Activated B cell treated with CpG ODN at 0.5 μM for 24 hours (primary cell): ENCODE measurements at regions not wholly inside any gene's neighbourhood (a gene's known extent, or its start where the extent isn't known, plus 50 kb on each side); places are given as distances from the start of the nearest gene placed in this dataset.

ENCODE experiments used
- ATAC-seq: fragments of 200-7000 bp; cut with Tn5 transposase; one replicate; pipeline ENCODE4 v1.10.0; 2021; ENCODE audit warnings: low read depth, mild to moderate bottlenecking, moderate library complexity
- CTCF ChIA-PET: fragments of 350-600 bp; sonication (Branson Sonifier 250); formaldehyde crosslinking; loops from one replicate; lab custom pipeline; 2021; ENCODE audit warnings: antibody characterized with exemption; lab: Charles Lee
- POLR2A ChIA-PET: fragments of 350-600 bp; sonication (Branson Sonifier 250); formaldehyde crosslinking; loops from one replicate; lab custom pipeline; 2021; ENCODE audit warnings: antibody characterized with exemption; lab: Charles Lee
- DNase-seq: peaks from one replicate; pipeline ENCODE4 v3.0.0; 2022
- H3K27ac Mint-ChIP-seq: one replicate; pipeline ENCODE4 v1.8.0; 2020; ENCODE audit warnings: mixed read lengths
- H3K27me3 Mint-ChIP-seq: one replicate; pipeline ENCODE4 v1.8.0; 2021; ENCODE audit warnings: mixed read lengths
- H3K36me3 Mint-ChIP-seq: one replicate; pipeline ENCODE4 v1.8.0; 2021; ENCODE audit warnings: low read depth, mixed read lengths
- H3K4me1 Mint-ChIP-seq: one replicate; pipeline ENCODE4 v1.8.0; 2021; ENCODE audit warnings: mixed read lengths
- H3K4me3 Mint-ChIP-seq: one replicate; pipeline ENCODE4 v1.8.0; 2020; ENCODE audit warnings: mild to moderate bottlenecking, mixed read lengths
- H3K9me3 Mint-ChIP-seq: one replicate; pipeline ENCODE4 v1.8.0; 2020; ENCODE audit warnings: mixed read lengths
- intact Hi-C: fragments of 100-400 bp; cut with micrococcal nuclease; formaldehyde crosslinking; loops from one replicate; pipeline ENCODE4 v1.15.1; 2024
- TF ChIP-seq, protein P1 (sequence below): fragments of 200-600 bp; IDR thresholded peaks from one replicate; pipeline ENCODE4 v1.8.0; 2022; ENCODE audit warnings: antibody characterized with exemption, mild to moderate bottlenecking

- TF ChIP-seq, protein P1, sequence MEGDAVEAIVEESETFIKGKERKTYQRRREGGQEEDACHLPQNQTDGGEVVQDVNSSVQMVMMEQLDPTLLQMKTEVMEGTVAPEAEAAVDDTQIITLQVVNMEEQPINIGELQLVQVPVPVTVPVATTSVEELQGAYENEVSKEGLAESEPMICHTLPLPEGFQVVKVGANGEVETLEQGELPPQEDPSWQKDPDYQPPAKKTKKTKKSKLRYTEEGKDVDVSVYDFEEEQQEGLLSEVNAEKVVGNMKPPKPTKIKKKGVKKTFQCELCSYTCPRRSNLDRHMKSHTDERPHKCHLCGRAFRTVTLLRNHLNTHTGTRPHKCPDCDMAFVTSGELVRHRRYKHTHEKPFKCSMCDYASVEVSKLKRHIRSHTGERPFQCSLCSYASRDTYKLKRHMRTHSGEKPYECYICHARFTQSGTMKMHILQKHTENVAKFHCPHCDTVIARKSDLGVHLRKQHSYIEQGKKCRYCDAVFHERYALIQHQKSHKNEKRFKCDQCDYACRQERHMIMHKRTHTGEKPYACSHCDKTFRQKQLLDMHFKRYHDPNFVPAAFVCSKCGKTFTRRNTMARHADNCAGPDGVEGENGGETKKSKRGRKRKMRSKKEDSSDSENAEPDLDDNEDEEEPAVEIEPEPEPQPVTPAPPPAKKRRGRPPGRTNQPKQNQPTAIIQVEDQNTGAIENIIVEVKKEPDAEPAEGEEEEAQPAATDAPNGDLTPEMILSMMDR = no peak
- POLR2A ChIA-PET = no interaction called here
- ATAC-seq (no peak), DNase-seq (no peak)
- Mint-ChIP-seq H3K27ac (no peak overlapping the region), H3K9me3 (no peaks in the 10 kb centered on the region), H3K36me3 (no peaks in the 10 kb centered on the region), H3K27me3 (peaks cover 2% of the 10 kb centered on the region), H3K4me3 (no peak overlapping the region), H3K4me1 (no peaks in the 10 kb centered on the region)
- intact Hi-C loops = no loop called here
- CTCF ChIA-PET = no interaction called here
Observed at GRCh38 chr6:170186006-170186935, 104.6 kb downstream of the DLL1 start.

DNA sequence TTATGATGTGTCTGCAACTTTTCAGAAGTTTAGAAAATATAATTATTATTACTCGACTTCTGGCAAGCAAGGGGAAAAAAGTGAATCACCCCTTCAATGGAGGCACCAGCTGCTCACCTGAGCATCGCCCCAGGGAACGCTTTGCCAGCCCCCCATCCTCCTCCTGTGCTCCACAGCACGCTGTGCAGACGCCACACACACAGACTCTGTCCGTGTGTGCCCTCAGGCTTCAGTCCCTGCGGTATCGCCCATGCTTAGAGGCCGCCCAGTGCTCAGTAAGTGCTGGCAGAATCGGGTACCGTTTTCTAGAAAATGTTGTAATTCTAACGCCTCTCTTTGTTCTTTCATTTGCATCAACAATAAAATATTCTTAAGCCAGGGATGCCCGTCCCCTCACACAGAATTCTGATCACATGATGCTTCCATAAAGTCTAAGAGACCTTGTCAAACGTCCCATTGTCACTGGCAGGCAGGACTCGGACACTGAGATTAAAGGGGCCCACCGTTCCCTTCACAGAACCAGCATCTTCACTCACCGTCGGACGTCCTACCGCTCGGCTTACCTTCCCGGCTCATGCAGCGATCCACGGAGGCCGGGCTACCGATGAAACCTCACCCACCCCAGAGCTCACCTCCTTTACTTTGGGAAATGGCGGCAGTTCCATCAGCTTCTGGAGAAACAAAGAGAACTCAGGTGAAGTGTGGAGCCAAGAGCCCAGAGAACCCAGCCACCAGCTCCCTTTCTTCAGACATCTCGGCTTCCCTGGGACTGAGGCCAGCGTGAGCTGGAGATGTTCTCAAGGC lies 105.5 kb downstream of the DLL1 start:
- H3K4me1 Mint-ChIP-seq = no peaks in the 10 kb centered on the region
- ChIA-PET POLR2A (no interaction called here), CTCF (no interaction called here)
- H3K4me3 Mint-ChIP-seq = no peak overlapping the region
- no peak for ATAC-seq
- H3K27ac Mint-ChIP-seq = no peak overlapping the region
- no peaks in the 10 kb centered on the region for H3K36me3 Mint-ChIP-seq
- intact Hi-C loops = no loop called here
- H3K9me3 Mint-ChIP-seq = no peaks in the 10 kb centered on the region
- peaks cover 2% of the 10 kb centered on the region for H3K27me3 Mint-ChIP-seq
- TF ChIP-seq, protein P1 = no peak
- no peak for DNase-seq

DNA sequence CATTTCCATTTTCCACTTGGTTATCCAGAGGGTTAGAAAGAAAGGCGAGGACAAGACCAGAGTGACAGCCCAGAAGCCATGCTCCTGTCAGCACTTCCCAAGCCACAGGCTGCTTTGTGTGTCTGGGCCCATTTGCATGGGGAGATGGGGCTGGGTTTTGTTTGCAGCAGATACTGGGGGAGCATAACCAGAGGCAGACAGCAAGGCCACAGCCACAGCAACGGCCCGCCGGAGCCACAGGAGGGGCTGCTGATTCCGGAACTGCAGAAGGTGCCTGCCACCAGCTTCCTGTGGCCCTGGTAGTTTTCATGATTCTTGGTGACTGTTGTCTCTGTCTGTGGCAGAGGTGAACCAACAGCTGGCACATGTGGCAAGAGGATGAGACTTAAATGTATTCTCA lies 106.6 kb downstream of the DLL1 start:
- ATAC-seq (no peak), DNase-seq (no peak)
- CTCF ChIA-PET = no interaction called here
- Mint-ChIP-seq H3K27ac (no peak overlapping the region), H3K36me3 (no peaks in the 10 kb centered on the region), H3K27me3 (no peaks in the 10 kb centered on the region), H3K9me3 (no peaks in the 10 kb centered on the region), H3K4me3 (no peak overlapping the region), H3K4me1 (no peaks in the 10 kb centered on the region)
- TF ChIP-seq, protein P1 = no peak
- intact Hi-C loops = no loop called here
- POLR2A ChIA-PET = no interaction called here

- Mint-ChIP-seq H3K9me3 (no peaks in the 10 kb centered on the region), H3K36me3 (no peaks in the 10 kb centered on the region), H3K4me1 (no peaks in the 10 kb centered on the region), H3K4me3 (no peak overlapping the region), H3K27me3 (no peaks in the 10 kb centered on the region), H3K27ac (no peak overlapping the region)
- DNase-seq = no peak
- POLR2A ChIA-PET = no interaction called here
- CTCF ChIA-PET = no interaction called here
- intact Hi-C loops = no loop called here
- ATAC-seq = no peak
- TF ChIP-seq, protein P1 = no peak
Observed at GRCh38 chr6:170183521-170183920, 107.4 kb downstream of the DLL1 start.

GRCh38 chr6:170182781-170183120 lies 108.1 kb downstream of the DLL1 start:
- ATAC-seq (no peak), DNase-seq (no peak)
- H3K27me3 Mint-ChIP-seq = no peaks in the 10 kb centered on the region
- ChIA-PET POLR2A (no interaction called here), CTCF (no interaction called here)
- H3K4me1 Mint-ChIP-seq = no peaks in the 10 kb centered on the region
- TF ChIP-seq, protein P1 = no peak
- no peaks in the 10 kb centered on the region for H3K36me3 Mint-ChIP-seq
- no peak overlapping the region for H3K27ac Mint-ChIP-seq
- H3K4me3 Mint-ChIP-seq = no peak overlapping the region
- intact Hi-C loops = no loop called here
- H3K9me3 Mint-ChIP-seq = no peaks in the 10 kb centered on the region
